K562 (cell line): ENCODE measurements at regions not wholly inside any gene's neighbourhood (a gene's known extent, or its start where the extent isn't known, plus 50 kb on each side); places are given as distances from the start of the nearest gene placed in this dataset.

Source experiments
- ATAC-seq: fragments of 200-7000 bp; cut with Tn5 transposase; 3 replicates; pipeline ENCODE4 v1.9.1; 2020; ENCODE audit warnings: moderate library complexity
- BruUV-seq: library from RNA; stranded (reverse); fragments of 400-500 nt; replicated peaks from 2 replicates; lab custom pipeline; 2021; lab: Mats Ljungman, UMichigan
- CTCF ChIA-PET: fragments of 300-600 bp; formaldehyde crosslinking; extraction: SDS; loops from one replicate; lab custom pipeline; 2021; ENCODE audit warnings: low intra/inter-chr PET ratio; lab: Yijun Ruan, JAX
- POLR2A ChIA-PET: fragments of 300-600, 350-650 bp; sonication (Branson Sonifier 250); formaldehyde crosslinking; extraction: SDS; loops from one replicate; lab custom pipeline; 2021; ENCODE audit warnings: antibody characterized with exemption, inconsistent platforms; lab: Yijun Ruan, JAX
- DNase-seq, 4 experiments: peaks; one replicate each; pipeline versions ENCODE4 v3.0.0 to v3.0.0-alpha.2; 2011 to 2018; ENCODE audit warnings: low spot score in 3 of 4, mixed read lengths in 3 of 4; ENCODE audit errors: extremely low read depth in 1 of 4
- FAIRE-seq: peaks from 2 replicates; lab custom pipeline; 2011; peaks lifted over from hg19 to GRCh38; lab: Jason Lieb, UNC
- H2AFZ ChIP-seq: 2 replicates; pipeline ENCODE4 v1.6.0; 2011; ENCODE audit warnings: low read depth, low read length, control low read depth, inconsistent platforms
- H3K27ac ChIP-seq: fragments of 200-600 bp; 3 replicates; pipeline ENCODE4 v1.8.0; 2011; ENCODE audit warnings: low read depth, mild to moderate bottlenecking, control low read depth, inconsistent platforms, low read length, moderate library complexity, mixed read lengths; ENCODE audit errors: extremely low read depth
- H3K27me3 ChIP-seq, 2 experiments: fragments of 300-600 bp in 1 of 2; 2 replicates in 1 of 2; 3 replicates in 1 of 2; pipeline versions ENCODE4 v1.6.0 to v1.8.0; 2011; ENCODE audit warnings: inconsistent platforms in 2 of 2, low read length in 2 of 2, mild to moderate bottlenecking in 1 of 2, mixed read lengths in 1 of 2, moderate library complexity in 1 of 2; ENCODE audit not compliant: control insufficient read depth in 2 of 2, insufficient read depth in 2 of 2
- H3K36me3 ChIP-seq: fragments of 300-600 bp; 3 replicates; pipeline ENCODE4 v1.8.0; 2011; ENCODE audit warnings: mild to moderate bottlenecking, low read length, inconsistent platforms; ENCODE audit not compliant: control insufficient read depth, insufficient read depth
- H3K4me1 ChIP-seq, 2 experiments: fragments of 200-600 bp in 1 of 2; replicated peaks in 1 of 2; 2 replicates in 1 of 2; 3 replicates in 1 of 2; pipeline versions ENCODE4 v1.5.1 to v1.8.0; 2011; ENCODE audit warnings: inconsistent platforms in 2 of 2, low read length in 2 of 2, mild to moderate bottlenecking in 1 of 2, mixed read lengths in 1 of 2, moderate library complexity in 1 of 2; ENCODE audit not compliant: control insufficient read depth in 2 of 2, insufficient read depth in 2 of 2
- H3K4me2 ChIP-seq: 2 replicates; pipeline ENCODE4 v1.6.1; 2011; ENCODE audit warnings: low read length, control low read depth, inconsistent platforms, mixed read lengths; ENCODE audit not compliant: insufficient read depth
- H3K4me3 ChIP-seq: fragments of 200-600 bp; sonication (generic), shearing (Covaris generic); 2 replicates; pipeline ENCODE4 v1.5.1; 2016; ENCODE audit warnings: control low read depth, inconsistent platforms
- H3K79me2 ChIP-seq: fragments of 200-600 bp; 3 replicates; pipeline ENCODE4 v1.8.0; 2011; ENCODE audit warnings: low read length, inconsistent platforms; ENCODE audit not compliant: control insufficient read depth, insufficient read depth
- H3K9ac ChIP-seq, 2 experiments: 2 replicates each; pipeline versions ENCODE4 v1.6.0 to v1.6.1; 2011; ENCODE audit warnings: low read depth in 2 of 2, low read length in 2 of 2, control low read depth in 1 of 2, inconsistent platforms in 1 of 2, mild to moderate bottlenecking in 1 of 2, mixed read lengths in 1 of 2; ENCODE audit not compliant: insufficient read depth in 1 of 2
- H3K9me1 ChIP-seq: one replicate; pipeline ENCODE4 v1.6.0; 2011; ENCODE audit warnings: inconsistent platforms, mild to moderate bottlenecking, low read length, moderate library complexity; ENCODE audit not compliant: control insufficient read depth, insufficient read depth
- H3K9me3 ChIP-seq: replicated peaks from 2 replicates; pipeline ENCODE4 v1.5.1; 2011; ENCODE audit warnings: low read depth, low read length, inconsistent platforms; ENCODE audit not compliant: control insufficient read depth, insufficient read depth
- H4K20me1 ChIP-seq: replicated peaks from 2 replicates; pipeline ENCODE4 v1.6.1; 2011; ENCODE audit warnings: low read length, inconsistent platforms, mixed read lengths; ENCODE audit not compliant: control insufficient read depth, insufficient read depth
- FOXK2 ChIP-seq, 2 experiments: fragments of 450-650 bp; IDR thresholded peaks in 1 of 2; conservative IDR thresholded peaks in 1 of 2; 2 replicates each; pipeline ENCODE4 v1.6.1; 2016; ENCODE audit warnings: low read depth in 2 of 2, mild to moderate bottlenecking in 1 of 2
- FOXO4 ChIP-seq: fragments of 450-650 bp; formaldehyde crosslinking; IDR thresholded peaks from 2 replicates; pipeline ENCODE4 v1.4.0; 2020; ENCODE audit warnings: mild to moderate bottlenecking, moderate library complexity
- KAT7 ChIP-seq: sonication (generic); formaldehyde crosslinking; IDR thresholded peaks from 2 replicates; pipeline ENCODE4 v1.8.0; 2022; ENCODE audit warnings: missing genetic modification reagents, mild to moderate bottlenecking, borderline replicate concordance
- PHTF2 ChIP-seq: fragments of 250-450 bp; sonication (Bioruptor Pico); IDR thresholded peaks from 2 replicates; pipeline ENCODE4 v1.5.0; 2021; ENCODE audit warnings: mild to moderate bottlenecking
- RB1 ChIP-seq: fragments of 450-650 bp; IDR thresholded peaks from 2 replicates; pipeline ENCODE4 v1.6.1; 2017; ENCODE audit warnings: low read depth, mild to moderate bottlenecking
- TBL1XR1 ChIP-seq, 2 experiments: IDR thresholded peaks; 2 replicates each; pipeline ENCODE4 v1.6.1; 2012; ENCODE audit warnings: improper control_type of control experiment in 2 of 2, low read length in 2 of 2, mild to moderate bottlenecking in 1 of 2
- WGBS: fragments of 100-300 bp; shearing (Covaris generic); methylation state at CpG from one replicate; pipeline ENCODE4 v1.1.6; 2016; ENCODE audit warnings: low coverage, mixed read lengths; ENCODE audit not compliant: insufficient coverage; ENCODE audit errors: missing lambda C conversion rate; 5-methylcytosine and 5-hydroxymethylcytosine counted together
- in situ Hi-C: fragments of 300-500 bp; cut with MboI; formaldehyde crosslinking; loops from 4 replicates; pipeline ENCODE4 v1.15.0; 2018; ENCODE audit warnings: inconsistent platforms, mixed read lengths
- intact Hi-C: fragments of 100-400 bp; cut with micrococcal nuclease; formaldehyde crosslinking; loops from 2 replicates; pipeline ENCODE4 v1.14.2; 2022
- TF ChIP-seq, protein P1 (sequence below): sonication (generic); formaldehyde crosslinking; IDR thresholded peaks from 2 replicates; pipeline ENCODE4 v1.8.0; 2022; ENCODE audit warnings: missing genetic modification reagents, mild to moderate bottlenecking, borderline replicate concordance
- TF ChIP-seq, protein P2 (sequence below): fragments of 250-450 bp; sonication (Bioruptor Pico); IDR thresholded peaks from 2 replicates; pipeline ENCODE4 v1.8.0; 2021; ENCODE audit warnings: moderate library complexity, mild to moderate bottlenecking, inconsistent platforms

GRCh38 chr1:29647581-29647980 lies 411.3 kb downstream of the PTPRU start:
- DNase-seq = no peak
- Histone ChIP-seq H3K4me3 (no peak overlapping the region), H2AFZ (no peak overlapping the region), H3K9me3 (no peaks in the 10 kb centered on the region), H3K9me1 (no peaks in the 10 kb centered on the region), H3K79me2 (no peaks in the 10 kb centered on the region), H3K4me1 (no peaks in the 10 kb centered on the region; a peak in 3 of 5 replicates), H3K27ac (no peak overlapping the region), H3K4me2 (no peak overlapping the region), H3K36me3 (no peaks in the 10 kb centered on the region), H3K27me3 (peaks cover 4 to 10% of the 10 kb centered on the region in 2 experiments; a peak in 3 of 5 replicates), H3K9ac (no peak overlapping the region), H4K20me1 (no peaks in the 10 kb centered on the region)
- ChIA-PET POLR2A (interaction anchor here (0.9 kb wide), 1 partner anchor 51 kb away, joined by 3 read pairs; no protein-coding TSS in a partner anchor), CTCF (no interaction called here)
- in situ Hi-C loops (no loop called here), intact Hi-C loops (no loop called here)
- TF ChIP-seq FOXK2 (conservative IDR thresholded peaks at IDR 0.05 in 1 of 2, IDR thresholded peaks at IDR 0.05 in 1 of 2; ENCODE audit: low read depth in 2 of 2) (no peak), PHTF2 (CRISPR knock-in tag) (no peak), FOXO4 (no peak), KAT7 (CRISPR knock-in tag) (no peak), RB1 (no peak), TBL1XR1 (IDR thresholded peaks at IDR 0.05; ENCODE audit: low read length in 2 of 2) (no peak)
- TF ChIP-seq, protein P1, sequence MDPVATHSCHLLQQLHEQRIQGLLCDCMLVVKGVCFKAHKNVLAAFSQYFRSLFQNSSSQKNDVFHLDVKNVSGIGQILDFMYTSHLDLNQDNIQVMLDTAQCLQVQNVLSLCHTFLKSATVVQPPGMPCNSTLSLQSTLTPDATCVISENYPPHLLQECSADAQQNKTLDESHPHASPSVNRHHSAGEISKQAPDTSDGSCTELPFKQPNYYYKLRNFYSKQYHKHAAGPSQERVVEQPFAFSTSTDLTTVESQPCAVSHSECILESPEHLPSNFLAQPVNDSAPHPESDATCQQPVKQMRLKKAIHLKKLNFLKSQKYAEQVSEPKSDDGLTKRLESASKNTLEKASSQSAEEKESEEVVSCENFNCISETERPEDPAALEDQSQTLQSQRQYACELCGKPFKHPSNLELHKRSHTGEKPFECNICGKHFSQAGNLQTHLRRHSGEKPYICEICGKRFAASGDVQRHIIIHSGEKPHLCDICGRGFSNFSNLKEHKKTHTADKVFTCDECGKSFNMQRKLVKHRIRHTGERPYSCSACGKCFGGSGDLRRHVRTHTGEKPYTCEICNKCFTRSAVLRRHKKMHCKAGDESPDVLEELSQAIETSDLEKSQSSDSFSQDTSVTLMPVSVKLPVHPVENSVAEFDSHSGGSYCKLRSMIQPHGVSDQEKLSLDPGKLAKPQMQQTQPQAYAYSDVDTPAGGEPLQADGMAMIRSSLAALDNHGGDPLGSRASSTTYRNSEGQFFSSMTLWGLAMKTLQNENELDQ (CRISPR knock-in tag) = no peak
- TF ChIP-seq, protein P2, sequence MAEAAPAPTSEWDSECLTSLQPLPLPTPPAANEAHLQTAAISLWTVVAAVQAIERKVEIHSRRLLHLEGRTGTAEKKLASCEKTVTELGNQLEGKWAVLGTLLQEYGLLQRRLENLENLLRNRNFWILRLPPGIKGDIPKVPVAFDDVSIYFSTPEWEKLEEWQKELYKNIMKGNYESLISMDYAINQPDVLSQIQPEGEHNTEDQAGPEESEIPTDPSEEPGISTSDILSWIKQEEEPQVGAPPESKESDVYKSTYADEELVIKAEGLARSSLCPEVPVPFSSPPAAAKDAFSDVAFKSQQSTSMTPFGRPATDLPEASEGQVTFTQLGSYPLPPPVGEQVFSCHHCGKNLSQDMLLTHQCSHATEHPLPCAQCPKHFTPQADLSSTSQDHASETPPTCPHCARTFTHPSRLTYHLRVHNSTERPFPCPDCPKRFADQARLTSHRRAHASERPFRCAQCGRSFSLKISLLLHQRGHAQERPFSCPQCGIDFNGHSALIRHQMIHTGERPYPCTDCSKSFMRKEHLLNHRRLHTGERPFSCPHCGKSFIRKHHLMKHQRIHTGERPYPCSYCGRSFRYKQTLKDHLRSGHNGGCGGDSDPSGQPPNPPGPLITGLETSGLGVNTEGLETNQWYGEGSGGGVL = no peak
- ATAC-seq = no peak
- FAIRE-seq = no peak
- WGBS = 0% methylated on average over 1 of the region's 1 CpG
- BruUV-seq = no TSS peak
